Suppressor macrophage (primary cell): ENCODE measurements at regions not wholly inside any gene's neighbourhood (a gene's known extent, or its start where the extent isn't known, plus 50 kb on each side); places are given as distances from the start of the nearest gene placed in this dataset.
"Not testable (repeated sequence)": the region's sequence is repeated elsewhere in the genome, so short reads cannot be mapped to it uniquely, and the experiment has no call there.

Experiments
- DNase-seq, 4 experiments: peaks; one replicate each; pipeline ENCODE4 v3.0.0-alpha.2; 2020 to 2022

GRCh38 chr4:110850461-110851442 is 227.9 kb upstream of the PITX2 start:
- DNase-seq = no peak

GRCh38 chr4:110851989-110852388 is 229.1 kb upstream of the PITX2 start:
- no peak for DNase-seq

- no peak for DNase-seq
These were observed 229.9 kb upstream of the PITX2 start for GRCh38 chr4:110852793-110853192.

GRCh38 chr4:110853242-110853641 is 230.4 kb upstream of the PITX2 start:
- no peak for DNase-seq

- DNase-seq = no peak
These were observed 231.3 kb upstream of the PITX2 start for GRCh38 chr4:110854021-110854678.

GRCh38 chr4:110860125-110860524 is 237.2 kb upstream of the PITX2 start:
- DNase-seq = no peak

GRCh38 chr4:110860901-110861300 is 238.0 kb upstream of the PITX2 start:
- DNase-seq = no peak

GRCh38 chr4:110865611-110866259 is 242.9 kb upstream of the PITX2 start:
- no peak for DNase-seq

- no peak for DNase-seq
These were observed 244.5 kb upstream of the PITX2 start for GRCh38 chr4:110867251-110867960.

GRCh38 chr4:110867981-110868720 is 245.3 kb upstream of the PITX2 start:
- DNase-seq = no peak

GRCh38 chr4:110869114-110869513 is 246.2 kb upstream of the PITX2 start:
- DNase-seq = no peak

- peak in 1 of 4 experiments; percentile 3 for DNase-seq
These were observed 247.1 kb upstream of the PITX2 start for GRCh38 chr4:110869862-110870572.

GRCh38 chr4:110876214-110876613 is 253.3 kb upstream of the PITX2 start:
- DNase-seq = not testable (repeated sequence)

- no peak for DNase-seq
These were observed 254.0 kb upstream of the PITX2 start for GRCh38 chr4:110876866-110877265.

GRCh38 chr4:110877778-110878370 is 255.0 kb upstream of the PITX2 start:
- DNase-seq = no peak

GRCh38 chr4:110878413-110878812 is 255.5 kb upstream of the PITX2 start:
- DNase-seq = no peak

GRCh38 chr4:110878956-110879355 is 256.1 kb upstream of the PITX2 start:
- no peak for DNase-seq

GRCh38 chr4:110886270-110886669 is 263.4 kb upstream of the PITX2 start:
- no peak for DNase-seq

GRCh38 chr4:110886856-110887255 is 264.0 kb upstream of the PITX2 start:
- no peak for DNase-seq

GRCh38 chr4:110897784-110898183 is 274.9 kb upstream of the PITX2 start:
- DNase-seq = no peak

- DNase-seq = no peak
These were observed 275.4 kb upstream of the PITX2 start for GRCh38 chr4:110898290-110898689.
